ENCODE measurements at regions not wholly inside any gene's neighbourhood (a gene's known extent, or its start where the extent isn't known, plus 50 kb on each side); places are given as distances from the start of the nearest gene placed in this dataset.

DNA sequence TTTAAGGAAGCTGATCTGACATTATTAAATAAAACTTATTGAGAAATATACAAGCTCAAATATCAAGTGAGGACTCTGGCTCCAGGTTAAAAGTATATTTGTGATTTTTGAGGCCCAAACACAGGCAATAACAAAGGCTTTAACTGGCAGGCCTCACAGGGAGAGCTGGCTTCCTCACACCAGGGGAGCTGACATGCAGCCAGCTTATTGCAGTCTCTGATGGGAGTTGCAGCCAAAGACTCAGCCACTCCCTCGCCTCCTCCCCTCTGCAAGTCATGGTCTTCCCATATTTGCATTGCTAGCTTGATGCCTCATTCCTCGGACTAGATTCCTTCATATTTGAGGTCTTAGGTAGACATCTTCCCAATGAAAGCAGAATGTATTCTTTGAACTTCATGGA is 647.1 kb upstream of the SLITRK6 start:
- 37 to 47% (median 42%) methylated on average over 2 of the region's 2 CpGs for WGBS, 3 donors
- H3K4me3 ChIP-seq = no peak overlapping the region
- intact Hi-C loops (cut with DNase I) = no loop called here
- TF ChIP-seq, protein P1, sequence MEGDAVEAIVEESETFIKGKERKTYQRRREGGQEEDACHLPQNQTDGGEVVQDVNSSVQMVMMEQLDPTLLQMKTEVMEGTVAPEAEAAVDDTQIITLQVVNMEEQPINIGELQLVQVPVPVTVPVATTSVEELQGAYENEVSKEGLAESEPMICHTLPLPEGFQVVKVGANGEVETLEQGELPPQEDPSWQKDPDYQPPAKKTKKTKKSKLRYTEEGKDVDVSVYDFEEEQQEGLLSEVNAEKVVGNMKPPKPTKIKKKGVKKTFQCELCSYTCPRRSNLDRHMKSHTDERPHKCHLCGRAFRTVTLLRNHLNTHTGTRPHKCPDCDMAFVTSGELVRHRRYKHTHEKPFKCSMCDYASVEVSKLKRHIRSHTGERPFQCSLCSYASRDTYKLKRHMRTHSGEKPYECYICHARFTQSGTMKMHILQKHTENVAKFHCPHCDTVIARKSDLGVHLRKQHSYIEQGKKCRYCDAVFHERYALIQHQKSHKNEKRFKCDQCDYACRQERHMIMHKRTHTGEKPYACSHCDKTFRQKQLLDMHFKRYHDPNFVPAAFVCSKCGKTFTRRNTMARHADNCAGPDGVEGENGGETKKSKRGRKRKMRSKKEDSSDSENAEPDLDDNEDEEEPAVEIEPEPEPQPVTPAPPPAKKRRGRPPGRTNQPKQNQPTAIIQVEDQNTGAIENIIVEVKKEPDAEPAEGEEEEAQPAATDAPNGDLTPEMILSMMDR (IDR thresholded peaks at IDR 0.05) = no peak
- ATAC-seq (no peak), DNase-seq (no peak)
- H3K4me1 ChIP-seq = no peaks in the 10 kb centered on the region
- H3K36me3 ChIP-seq (ENCODE audit: insufficient read depth in 1 of 2, low read depth in 1 of 2) = no peaks in the 10 kb centered on the region
- H3K9me3 ChIP-seq = no peaks in the 10 kb centered on the region
- H3K27ac ChIP-seq = no peak overlapping the region
- H3K27me3 ChIP-seq (ENCODE audit: insufficient read depth in 3 of 3, low read length in 2 of 3) = no peaks in the 10 kb centered on the region

DNA sequence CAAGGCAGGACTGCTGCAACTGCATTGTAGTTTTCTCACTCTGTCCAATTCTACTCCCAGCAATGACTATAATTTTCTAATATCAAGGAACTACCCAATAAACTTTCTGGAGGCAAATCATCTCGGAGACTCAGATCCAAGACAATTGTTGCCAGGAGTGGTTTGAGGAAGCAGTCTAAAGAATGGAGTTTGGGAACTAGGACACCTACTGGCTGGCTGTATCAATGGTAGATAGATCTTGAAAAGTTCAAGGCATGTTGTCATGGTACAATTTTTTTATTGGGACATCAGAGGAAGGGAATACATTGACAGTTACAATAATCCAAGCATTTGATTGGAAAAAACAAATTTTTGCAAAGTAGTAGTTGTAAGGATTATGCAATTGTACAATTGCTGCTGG is 648.3 kb upstream of the SLITRK6 start:
- WGBS, 3 donors = 69 to 75% (median 71%) methylated on average over 1 of the region's 1 CpG
- H3K27ac ChIP-seq = no peak overlapping the region

DNA sequence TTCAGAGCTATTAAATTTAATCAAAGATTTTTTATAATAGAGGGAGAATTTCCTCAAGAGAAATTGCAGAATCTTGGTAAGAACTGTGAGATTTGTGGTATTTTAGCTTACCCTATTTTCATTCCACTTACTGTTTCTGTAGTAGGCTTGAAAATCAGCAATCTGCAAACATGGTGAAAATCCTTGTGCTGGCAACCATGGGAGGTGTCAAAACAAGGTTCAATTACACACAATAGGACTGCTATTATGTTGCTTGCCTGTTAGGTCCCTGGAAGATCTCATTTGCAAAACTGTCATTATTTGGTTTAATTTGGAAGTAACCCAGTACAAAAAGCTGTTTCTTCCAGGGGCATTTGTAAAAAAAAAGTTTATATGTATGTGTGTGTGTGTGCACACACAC is 662.8 kb upstream of the SLITRK6 start:
- TF ChIP-seq, protein P1 (IDR thresholded peaks at IDR 0.05) = no peak
- Histone ChIP-seq H3K9me3 (peaks cover 3% of the 10 kb centered on the region), H3K36me3 (ENCODE audit: insufficient read depth in 1 of 2, low read depth in 1 of 2) (no peaks in the 10 kb centered on the region), H3K27me3 (ENCODE audit: insufficient read depth in 3 of 3, low read length in 2 of 3) (no peaks in the 10 kb centered on the region), H3K4me3 (no peak overlapping the region), H3K4me1 (no peaks in the 10 kb centered on the region), H3K27ac (no peak overlapping the region)
- intact Hi-C loops (cut with DNase I) = no loop called here
- DNase-seq = no peak
- ATAC-seq = no peak

More for the DNA sequence above, 648.3 kb upstream of the SLITRK6 start:
- TF ChIP-seq, protein P1 (IDR thresholded peaks at IDR 0.05) = no peak
- ATAC-seq = no peak
- Histone ChIP-seq H3K27me3 (ENCODE audit: insufficient read depth in 3 of 3, low read length in 2 of 3) (no peaks in the 10 kb centered on the region), H3K4me1 (no peaks in the 10 kb centered on the region), H3K4me3 (no peak overlapping the region), H3K9me3 (no peaks in the 10 kb centered on the region), H3K36me3 (ENCODE audit: insufficient read depth in 1 of 2, low read depth in 1 of 2) (no peaks in the 10 kb centered on the region)
- intact Hi-C loops (cut with DNase I) = no loop called here
- no peak for DNase-seq

DNA sequence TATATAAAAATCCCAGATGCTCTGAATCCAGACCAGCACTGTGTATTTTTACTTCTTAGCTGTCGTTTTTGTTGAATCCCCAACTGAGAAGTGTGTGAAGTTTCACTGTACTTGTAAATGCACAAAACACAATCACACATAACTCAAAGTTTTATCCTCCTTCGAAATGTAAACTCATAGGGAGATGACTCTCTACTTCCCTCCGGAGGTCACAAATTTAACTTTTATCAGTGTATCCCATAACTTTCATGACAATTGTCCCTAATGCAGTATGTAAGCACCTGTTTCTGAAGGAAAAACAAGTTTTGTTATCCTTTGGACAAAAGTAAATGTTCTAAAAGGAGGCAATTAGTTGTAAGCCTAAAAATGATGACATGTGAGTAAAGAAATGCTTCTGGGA is 665.0 kb upstream of the SLITRK6 start:
- 57 to 60% (median 57%) methylated on average over 3 of the region's 3 CpGs for WGBS, 3 donors
- Histone ChIP-seq H3K27me3 (ENCODE audit: insufficient read depth in 3 of 3, low read length in 2 of 3) (no peaks in the 10 kb centered on the region), H3K9me3 (no peaks in the 10 kb centered on the region), H3K36me3 (ENCODE audit: insufficient read depth in 1 of 2, low read depth in 1 of 2) (no peaks in the 10 kb centered on the region), H3K27ac (no peak overlapping the region), H3K4me1 (no peaks in the 10 kb centered on the region), H3K4me3 (no peak overlapping the region)
- DNase-seq (no peak), ATAC-seq (no peak)
- intact Hi-C loops (cut with DNase I) = no loop called here
- TF ChIP-seq, protein P1 (IDR thresholded peaks at IDR 0.05) = no peak

DNA sequence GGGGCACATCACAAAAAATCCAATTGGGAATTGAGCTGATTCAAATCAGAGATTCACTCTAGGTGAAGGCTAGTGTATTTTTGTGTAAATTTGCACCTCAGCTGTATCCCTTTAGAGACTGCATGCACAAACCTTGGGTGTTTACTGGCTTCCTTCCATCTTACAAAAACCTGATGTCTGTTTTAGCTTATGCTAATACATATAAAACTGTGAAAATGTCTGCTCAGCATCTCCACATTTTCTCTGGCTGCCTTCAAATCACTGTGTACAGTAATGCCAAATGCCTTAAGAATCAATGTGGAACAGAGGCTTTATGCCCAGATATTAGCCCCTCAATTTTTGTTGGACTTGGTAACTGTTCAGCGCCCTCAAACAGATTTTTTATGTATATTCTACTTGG is 675.8 kb upstream of the SLITRK6 start:
- no peaks in the 10 kb centered on the region for H3K4me1 ChIP-seq
- DNase-seq (no peak), ATAC-seq (no peak)
- H3K27me3 ChIP-seq (ENCODE audit: insufficient read depth in 3 of 3, low read length in 2 of 3) = no peaks in the 10 kb centered on the region
- H3K36me3 ChIP-seq (ENCODE audit: insufficient read depth in 1 of 2, low read depth in 1 of 2) = no peaks in the 10 kb centered on the region
- no peak overlapping the region for H3K27ac ChIP-seq
- intact Hi-C loops (cut with DNase I) = no loop called here
- H3K9me3 ChIP-seq = no peaks in the 10 kb centered on the region
- no peak overlapping the region for H3K4me3 ChIP-seq
- 85 to 89% (median 85%) methylated on average over 1 of the region's 1 CpG for WGBS, 3 donors
- TF ChIP-seq, protein P1 (IDR thresholded peaks at IDR 0.05) = no peak
